ENCODE measurements at regions not wholly inside any gene's neighbourhood (a gene's known extent, or its start where the extent isn't known, plus 50 kb on each side); places are given as distances from the start of the nearest gene placed in this dataset.
"Not testable (repeated sequence)": the region's sequence is repeated elsewhere in the genome, so short reads cannot be mapped to it uniquely, and the experiment has no call there.

GRCh38 chr16:66020642-66021041 lies 345.8 kb upstream of the CDH5 start:
- no peak for TF ChIP-seq CTCF (IDR thresholded peaks at IDR 0.05; ENCODE audit: poor library complexity, severe bottlenecking)
- Histone ChIP-seq H3K4me3 (ENCODE audit: severe bottlenecking) (no peak overlapping the region), H3K27me3 (ENCODE audit: insufficient read depth, poor library complexity, severe bottlenecking) (no peaks in the 10 kb centered on the region), H3K9me3 (ENCODE audit: severe bottlenecking) (peaks cover 4% of the 10 kb centered on the region), H3K36me3 (ENCODE audit: low read depth) (no peaks in the 10 kb centered on the region), H3K4me1 (ENCODE audit: insufficient read depth, poor library complexity, severe bottlenecking) (peaks cover 12% of the 10 kb centered on the region), H3K27ac (ENCODE audit: poor library complexity, severe bottlenecking) (peak overlapping the region; percentile 54)
- DNase-seq (ENCODE audit: low spot score) (peak; percentile 68), ATAC-seq (ENCODE audit: low read depth) (peak; percentile 91)

GRCh38 chr16:66020046-66020445 lies 346.4 kb upstream of the CDH5 start:
- TF ChIP-seq CTCF (IDR thresholded peaks at IDR 0.05; ENCODE audit: poor library complexity, severe bottlenecking): no peak
- Histone ChIP-seq H3K4me3 (ENCODE audit: severe bottlenecking) (no peak overlapping the region), H3K9me3 (ENCODE audit: severe bottlenecking) (peaks cover under 1% of the 10 kb centered on the region), H3K27ac (ENCODE audit: poor library complexity, severe bottlenecking) (peak overlapping the region; percentile 54), H3K4me1 (ENCODE audit: insufficient read depth, poor library complexity, severe bottlenecking) (peaks cover 12% of the 10 kb centered on the region), H3K36me3 (ENCODE audit: low read depth) (no peaks in the 10 kb centered on the region), H3K27me3 (ENCODE audit: insufficient read depth, poor library complexity, severe bottlenecking) (no peaks in the 10 kb centered on the region)
- no peak for DNase-seq (ENCODE audit: low spot score)
- peak; percentile 69 for ATAC-seq (ENCODE audit: low read depth)

- H3K27ac ChIP-seq (ENCODE audit: poor library complexity, severe bottlenecking): peak overlapping the region; percentile 54
- H3K9me3 ChIP-seq (ENCODE audit: severe bottlenecking); H3K27me3 ChIP-seq (ENCODE audit: insufficient read depth, poor library complexity, severe bottlenecking); ATAC-seq (ENCODE audit: low read depth); H3K36me3 ChIP-seq (ENCODE audit: low read depth); DNase-seq (ENCODE audit: low spot score); H3K4me3 ChIP-seq (ENCODE audit: severe bottlenecking): not testable (repeated sequence)
- H3K4me1 ChIP-seq (ENCODE audit: insufficient read depth, poor library complexity, severe bottlenecking): peaks cover 12% of the 10 kb centered on the region
These were observed 347.0 kb upstream of the CDH5 start for GRCh38 chr16:66019502-66019901.

DNA sequence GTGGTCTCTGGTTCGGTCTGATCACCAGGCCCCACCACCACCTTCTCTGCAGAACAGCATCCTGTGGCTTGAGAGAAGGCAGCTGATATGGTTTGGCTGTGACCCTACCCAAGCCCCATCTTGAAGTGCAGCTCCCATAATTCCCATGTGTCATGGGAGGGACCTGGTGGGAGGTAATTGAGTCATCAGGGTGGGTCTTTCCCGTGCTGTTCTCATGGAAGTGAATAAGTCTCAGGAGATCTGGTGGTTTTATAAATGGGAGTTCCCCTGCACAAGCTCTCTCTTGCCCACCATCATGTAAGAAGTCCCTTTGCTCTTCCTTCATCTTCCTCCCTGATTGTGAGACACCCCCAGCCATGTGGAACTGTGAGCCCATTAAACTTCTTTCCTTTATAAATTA lies 352.3 kb upstream of the CDH5 start:
- no peaks in the 10 kb centered on the region for H3K27me3 ChIP-seq (ENCODE audit: insufficient read depth, poor library complexity, severe bottlenecking)
- no peaks in the 10 kb centered on the region for H3K9me3 ChIP-seq (ENCODE audit: severe bottlenecking)
- H3K4me1 ChIP-seq (ENCODE audit: insufficient read depth, poor library complexity, severe bottlenecking): no peaks in the 10 kb centered on the region
- H3K4me3 ChIP-seq (ENCODE audit: severe bottlenecking): no peak overlapping the region
- ATAC-seq (ENCODE audit: low read depth) (no peak), DNase-seq (ENCODE audit: low spot score) (no peak)
- no peak for TF ChIP-seq CTCF (IDR thresholded peaks at IDR 0.05; ENCODE audit: poor library complexity, severe bottlenecking)
- H3K36me3 ChIP-seq (ENCODE audit: low read depth): no peaks in the 10 kb centered on the region
- H3K27ac ChIP-seq (ENCODE audit: poor library complexity, severe bottlenecking): no peak overlapping the region

- no peak overlapping the region for H3K4me3 ChIP-seq (ENCODE audit: severe bottlenecking)
- no peak overlapping the region for H3K27ac ChIP-seq (ENCODE audit: poor library complexity, severe bottlenecking)
- H3K27me3 ChIP-seq (ENCODE audit: insufficient read depth, poor library complexity, severe bottlenecking): no peaks in the 10 kb centered on the region
- H3K36me3 ChIP-seq (ENCODE audit: low read depth): no peaks in the 10 kb centered on the region
- no peak for TF ChIP-seq CTCF (IDR thresholded peaks at IDR 0.05; ENCODE audit: poor library complexity, severe bottlenecking)
- H3K9me3 ChIP-seq (ENCODE audit: severe bottlenecking): no peaks in the 10 kb centered on the region
- no peaks in the 10 kb centered on the region for H3K4me1 ChIP-seq (ENCODE audit: insufficient read depth, poor library complexity, severe bottlenecking)
- no peak for ATAC-seq (ENCODE audit: low read depth)
- no peak for DNase-seq (ENCODE audit: low spot score)
These were observed 353.0 kb upstream of the CDH5 start for GRCh38 chr16:66013486-66013885.
